ENCODE measurements at regions not wholly inside any gene's neighbourhood (a gene's known extent, or its start where the extent isn't known, plus 50 kb on each side); places are given as distances from the start of the nearest gene placed in this dataset.
"Not testable (repeated sequence)": the region's sequence is repeated elsewhere in the genome, so short reads cannot be mapped to it uniquely, and the experiment has no call there.

GRCh38 chr7:9082203-9082602 is 648.8 kb downstream of the NXPH1 start:
- no peak for DNase-seq

GRCh38 chr7:9083837-9084236 is 650.4 kb downstream of the NXPH1 start:
- no peak for DNase-seq

GRCh38 chr7:9091282-9091681 is 657.9 kb downstream of the NXPH1 start:
- no peak for DNase-seq

GRCh38 chr7:9097565-9098060 is 664.2 kb downstream of the NXPH1 start:
- DNase-seq = no peak

- no peak for DNase-seq
These were observed 666.9 kb downstream of the NXPH1 start for GRCh38 chr7:9100289-9100688.

- DNase-seq = no peak
These were observed 669.4 kb downstream of the NXPH1 start for GRCh38 chr7:9102846-9103245.

- no peak for DNase-seq
These were observed 673.3 kb downstream of the NXPH1 start for GRCh38 chr7:9106747-9107146.

- DNase-seq = no peak
These were observed 686.9 kb downstream of the NXPH1 start for GRCh38 chr7:9120331-9120730.

- no peak for DNase-seq
These were observed 690.9 kb downstream of the NXPH1 start for GRCh38 chr7:9124320-9124719.

GRCh38 chr7:9125246-9125645 is 691.8 kb downstream of the NXPH1 start:
- no peak for DNase-seq

- DNase-seq = no peak
These were observed 694.5 kb downstream of the NXPH1 start for GRCh38 chr7:9127901-9128300.

- DNase-seq = no peak
These were observed 715.3 kb downstream of the NXPH1 start for GRCh38 chr7:9148687-9149086.

GRCh38 chr7:9149499-9150082 is 716.2 kb downstream of the NXPH1 start:
- no peak for DNase-seq

GRCh38 chr7:9163691-9164090 is 730.3 kb downstream of the NXPH1 start:
- DNase-seq = not testable (repeated sequence)

GRCh38 chr7:9175871-9176270 is 742.5 kb downstream of the NXPH1 start:
- no peak for DNase-seq

- DNase-seq = no peak
These were observed 747.9 kb downstream of the NXPH1 start for GRCh38 chr7:9181356-9181755.

GRCh38 chr7:9186730-9187129 is 753.3 kb downstream of the NXPH1 start:
- DNase-seq = no peak

GRCh38 chr7:9189703-9190102 is 756.3 kb downstream of the NXPH1 start:
- no peak for DNase-seq

- DNase-seq = no peak
These were observed 759.6 kb downstream of the NXPH1 start for GRCh38 chr7:9192969-9193368.

- DNase-seq = no peak
These were observed 767.2 kb downstream of the NXPH1 start for GRCh38 chr7:9200626-9201025.

GRCh38 chr7:9201928-9202327 is 768.5 kb downstream of the NXPH1 start:
- no peak for DNase-seq

GRCh38 chr7:9204571-9204970 is 771.2 kb downstream of the NXPH1 start:
- DNase-seq = no peak

GRCh38 chr7:9210114-9210513 is 776.7 kb downstream of the NXPH1 start:
- no peak for DNase-seq

- no peak for DNase-seq
These were observed 783.8 kb downstream of the NXPH1 start for GRCh38 chr7:9217204-9217603.

- no peak for DNase-seq
These were observed 793.1 kb downstream of the NXPH1 start for GRCh38 chr7:9226500-9226899.

Measured in activated CD4-positive, alpha-beta T cell treated with anti-CD3 and anti-CD28 coated beads, Interleukin-2, amount 50 U/mL, for 16 hours (primary cell).